PFSK-1 (cell line): ENCODE measurements at regions not wholly inside any gene's neighbourhood (a gene's known extent, or its start where the extent isn't known, plus 50 kb on each side); places are given as distances from the start of the nearest gene placed in this dataset.

Experiments used
- FOXP2 ChIP-seq: optimal IDR thresholded peaks from 2 replicates; pipeline ENCODE3; 2011; ENCODE audit warnings: borderline replicate concordance, control low read depth, inconsistent platforms; ENCODE audit not compliant: insufficient read depth; ENCODE audit errors: extremely low read length, extremely low read depth
- POLR2AphosphoS5 ChIP-seq: IDR thresholded peaks from 2 replicates; pipeline ENCODE4 v1.6.1; 2012; ENCODE audit warnings: low read depth, mild to moderate bottlenecking, control low read depth, low read length, moderate library complexity
- SIN3A ChIP-seq: IDR thresholded peaks from 2 replicates; pipeline ENCODE4 v1.6.1; 2012; ENCODE audit warnings: mild to moderate bottlenecking, low read length, moderate library complexity, borderline replicate concordance; ENCODE audit not compliant: insufficient read depth
- TAF1 ChIP-seq: IDR thresholded peaks from 2 replicates; pipeline ENCODE4 v1.6.1; 2012; ENCODE audit warnings: low read length, control low read depth, borderline replicate concordance; ENCODE audit not compliant: insufficient read depth
- TF ChIP-seq, protein P1 (sequence below), 2 experiments: IDR thresholded peaks; 2 replicates each; pipeline versions ENCODE4 v1.6.1 to v1.8.0; 2011 to 2012; ENCODE audit warnings: low read depth in 2 of 2, low read length in 2 of 2, control low read depth in 1 of 2, inconsistent platforms in 1 of 2, mild to moderate bottlenecking in 1 of 2, moderate library complexity in 1 of 2; ENCODE audit not compliant: insufficient read depth in 1 of 2

DNA sequence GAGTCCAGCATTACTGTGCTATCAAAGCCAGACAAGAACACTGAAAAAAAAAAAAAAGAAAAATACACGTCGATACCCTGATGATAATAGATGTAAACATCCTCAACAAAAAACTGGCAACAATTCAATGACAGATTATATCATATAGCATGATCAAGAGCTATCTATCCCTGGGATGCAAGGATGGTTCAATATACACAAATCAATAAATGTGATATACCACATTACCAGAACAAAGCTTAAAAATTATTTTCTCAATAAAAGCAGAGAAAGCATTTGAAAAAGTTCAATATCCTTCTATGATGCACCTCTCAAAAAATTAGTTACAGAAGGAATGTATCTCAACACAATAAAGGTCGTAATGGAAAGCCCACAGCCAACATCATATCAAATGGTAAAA, 332.8 kb upstream of the MMADHC start:
- TF ChIP-seq POLR2AphosphoS5 (no peak), FOXP2 (no peak), SIN3A (no peak), TAF1 (no peak)
- TF ChIP-seq, protein P1, sequence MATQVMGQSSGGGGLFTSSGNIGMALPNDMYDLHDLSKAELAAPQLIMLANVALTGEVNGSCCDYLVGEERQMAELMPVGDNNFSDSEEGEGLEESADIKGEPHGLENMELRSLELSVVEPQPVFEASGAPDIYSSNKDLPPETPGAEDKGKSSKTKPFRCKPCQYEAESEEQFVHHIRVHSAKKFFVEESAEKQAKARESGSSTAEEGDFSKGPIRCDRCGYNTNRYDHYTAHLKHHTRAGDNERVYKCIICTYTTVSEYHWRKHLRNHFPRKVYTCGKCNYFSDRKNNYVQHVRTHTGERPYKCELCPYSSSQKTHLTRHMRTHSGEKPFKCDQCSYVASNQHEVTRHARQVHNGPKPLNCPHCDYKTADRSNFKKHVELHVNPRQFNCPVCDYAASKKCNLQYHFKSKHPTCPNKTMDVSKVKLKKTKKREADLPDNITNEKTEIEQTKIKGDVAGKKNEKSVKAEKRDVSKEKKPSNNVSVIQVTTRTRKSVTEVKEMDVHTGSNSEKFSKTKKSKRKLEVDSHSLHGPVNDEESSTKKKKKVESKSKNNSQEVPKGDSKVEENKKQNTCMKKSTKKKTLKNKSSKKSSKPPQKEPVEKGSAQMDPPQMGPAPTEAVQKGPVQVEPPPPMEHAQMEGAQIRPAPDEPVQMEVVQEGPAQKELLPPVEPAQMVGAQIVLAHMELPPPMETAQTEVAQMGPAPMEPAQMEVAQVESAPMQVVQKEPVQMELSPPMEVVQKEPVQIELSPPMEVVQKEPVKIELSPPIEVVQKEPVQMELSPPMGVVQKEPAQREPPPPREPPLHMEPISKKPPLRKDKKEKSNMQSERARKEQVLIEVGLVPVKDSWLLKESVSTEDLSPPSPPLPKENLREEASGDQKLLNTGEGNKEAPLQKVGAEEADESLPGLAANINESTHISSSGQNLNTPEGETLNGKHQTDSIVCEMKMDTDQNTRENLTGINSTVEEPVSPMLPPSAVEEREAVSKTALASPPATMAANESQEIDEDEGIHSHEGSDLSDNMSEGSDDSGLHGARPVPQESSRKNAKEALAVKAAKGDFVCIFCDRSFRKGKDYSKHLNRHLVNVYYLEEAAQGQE (IDR thresholded peaks at IDR 0.05; ENCODE audit: insufficient read depth in 1 of 2, low read depth in 2 of 2, low read length in 2 of 2), result no peak

DNA sequence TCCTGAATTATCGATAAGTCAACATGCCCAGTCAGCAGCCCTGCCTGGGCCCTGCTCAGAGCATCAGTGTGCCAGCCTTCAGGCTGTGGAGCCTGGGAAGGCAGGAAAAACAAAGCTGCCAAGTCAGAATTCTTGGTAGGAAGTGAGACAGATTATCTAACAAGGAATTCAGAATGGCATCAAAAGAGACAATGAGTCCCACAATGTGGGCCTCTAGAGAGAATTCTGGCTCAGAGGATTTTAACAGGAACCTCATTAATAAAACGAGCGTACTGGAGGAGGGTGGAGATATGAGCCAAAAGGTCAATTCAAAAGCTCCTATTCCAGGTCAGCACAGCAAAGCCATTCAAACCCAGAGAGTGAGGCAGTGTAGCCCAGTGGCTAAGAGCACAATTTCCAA, 327.6 kb upstream of the MMADHC start:
- TF ChIP-seq, protein P1 (IDR thresholded peaks at IDR 0.05; ENCODE audit: insufficient read depth in 1 of 2, low read depth in 2 of 2, low read length in 2 of 2), result no peak
- TF ChIP-seq TAF1 (no peak), FOXP2 (no peak), POLR2AphosphoS5 (no peak), SIN3A (no peak)

DNA sequence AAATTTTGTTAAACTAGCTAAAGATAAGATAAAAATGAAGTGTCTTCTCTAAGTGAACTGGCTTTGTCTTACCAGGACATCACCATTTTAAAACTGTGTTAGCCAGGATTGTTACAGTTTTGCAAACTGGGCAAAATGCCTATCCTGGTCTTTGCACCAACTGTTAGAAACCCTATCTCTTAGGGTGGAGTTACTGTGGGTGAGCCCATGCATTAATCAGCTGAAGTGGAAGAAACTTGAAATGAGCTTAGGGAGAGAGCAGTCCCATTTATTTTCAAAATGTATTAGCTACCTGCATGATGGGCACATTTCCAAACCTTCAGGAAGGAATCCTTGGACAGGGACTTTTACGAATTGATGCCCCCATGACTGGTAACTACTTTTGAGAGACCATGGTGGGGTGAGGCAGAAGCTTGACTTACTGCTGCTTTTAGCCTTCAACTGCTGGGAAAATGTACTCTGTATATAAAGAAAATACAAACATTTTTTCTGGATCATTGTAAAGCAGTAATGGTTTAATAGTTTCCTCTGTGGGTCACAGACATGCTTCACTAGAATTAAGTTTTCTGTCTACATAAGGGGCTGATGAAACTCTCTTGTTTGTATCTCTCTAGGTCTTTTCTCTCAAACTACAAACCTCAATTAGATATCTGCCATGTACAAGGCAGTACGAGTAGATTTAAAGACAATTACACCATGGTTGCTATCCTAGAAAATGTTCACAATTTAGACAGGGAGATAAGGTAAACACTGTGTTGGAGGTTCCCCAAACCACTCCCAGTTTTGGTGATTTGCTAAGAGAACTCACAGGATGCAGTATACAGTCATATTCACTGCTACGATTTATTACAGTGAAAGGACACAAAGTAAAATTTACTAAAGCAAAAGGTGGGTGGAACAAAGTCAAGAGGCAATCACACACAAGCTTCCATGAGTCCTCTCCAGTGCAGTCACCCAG, 321.4 kb upstream of the MMADHC start:
- TF ChIP-seq SIN3A (no peak), POLR2AphosphoS5 (no peak), FOXP2 (no peak), TAF1 (no peak)
- TF ChIP-seq, protein P1 (IDR thresholded peaks at IDR 0.05; ENCODE audit: insufficient read depth in 1 of 2, low read depth in 2 of 2, low read length in 2 of 2), result no peak

DNA sequence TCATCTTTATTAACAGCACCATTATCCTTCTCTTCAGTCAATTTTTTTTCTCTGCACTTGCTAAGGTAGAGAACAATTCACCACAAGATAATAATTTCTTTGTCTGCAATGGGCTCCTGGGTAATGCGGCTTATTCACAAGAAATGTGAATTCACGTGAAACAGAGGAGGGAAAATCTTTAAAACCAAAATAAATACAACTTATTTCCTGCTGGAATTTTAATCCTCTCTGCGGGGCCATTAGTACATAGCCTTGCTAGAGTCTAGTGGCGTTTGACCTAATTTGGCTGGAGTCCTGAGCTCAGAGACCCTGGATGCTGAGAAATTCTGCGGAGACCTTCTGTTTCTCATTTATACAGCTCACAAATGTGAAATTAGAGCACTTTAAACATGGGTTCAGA, 319.3 kb upstream of the MMADHC start:
- TF ChIP-seq POLR2AphosphoS5, result no peak

DNA sequence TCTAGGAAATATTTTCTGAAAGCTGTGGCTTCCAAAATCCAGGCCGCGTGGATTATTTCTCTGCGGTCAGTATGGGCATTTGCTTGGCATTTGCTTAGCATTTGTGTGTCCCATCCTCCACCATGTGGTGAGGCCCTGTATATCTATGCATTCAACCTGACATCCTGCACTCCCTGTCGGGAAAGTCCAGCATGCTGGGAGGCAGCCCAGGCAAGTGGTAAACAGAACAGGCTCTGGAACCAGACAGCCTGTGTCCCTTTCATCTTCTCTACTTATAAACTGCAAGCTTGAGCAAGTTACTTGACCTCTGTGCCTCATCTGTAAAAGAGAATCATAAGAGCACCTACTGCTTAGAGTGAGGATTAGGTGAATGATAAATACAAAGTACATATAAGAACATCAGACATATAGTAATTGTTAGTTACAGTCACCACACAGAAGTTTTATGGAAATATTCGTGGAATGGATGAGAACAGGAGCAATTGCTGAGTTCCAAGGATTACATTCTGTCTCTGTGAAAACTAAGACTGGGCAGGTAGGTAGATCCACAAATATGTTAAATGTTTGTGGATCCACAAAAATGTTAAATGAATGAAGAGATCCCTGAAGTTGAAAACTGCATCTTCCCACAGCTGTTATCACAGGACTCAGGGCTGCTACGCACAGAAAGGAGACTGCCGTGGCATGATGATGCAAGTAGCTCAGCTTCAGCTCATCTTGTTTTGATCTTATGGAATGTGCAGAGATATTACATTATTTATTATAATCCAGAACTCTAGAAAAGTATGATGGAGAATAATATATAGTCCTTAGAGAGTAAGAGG, 317.0 kb upstream of the MMADHC start:
- TF ChIP-seq TAF1, result no peak
- no peak for TF ChIP-seq POLR2AphosphoS5
- TF ChIP-seq FOXP2, result no peak
- TF ChIP-seq, protein P1 (IDR thresholded peaks at IDR 0.05; ENCODE audit: insufficient read depth in 1 of 2, low read depth in 2 of 2, low read length in 2 of 2), result no peak
- TF ChIP-seq SIN3A, result no peak
